A673 (cell line): ENCODE measurements at regions not wholly inside any gene's neighbourhood (a gene's known extent, or its start where the extent isn't known, plus 50 kb on each side); places are given as distances from the start of the nearest gene placed in this dataset.

Source experiments
- BruUV-seq: library from RNA; stranded (reverse); fragments of 400-500 nt; replicated peaks from 2 replicates; lab custom pipeline; 2021; lab: Mats Ljungman, UMichigan
- CTCF ChIA-PET: fragments of 300-600 bp; sonication (Branson Sonifier 250); formaldehyde crosslinking; loops from one replicate; lab custom pipeline; 2022; ENCODE audit warnings: antibody characterized with exemption; lab: Charles Lee
- POLR2A ChIA-PET: fragments of 300-600 bp; sonication (Branson Sonifier 250); formaldehyde crosslinking; loops from one replicate; lab custom pipeline; 2022; ENCODE audit warnings: antibody characterized with exemption; ENCODE audit not compliant: low non-redundant PET; lab: Charles Lee
- DNase-seq: peaks from one replicate; pipeline ENCODE4 v3.0.0-alpha.2; 2015; ENCODE audit warnings: low spot score
- H3K27ac ChIP-seq: fragments of 200-600 bp; sonication (generic); 2 replicates; pipeline ENCODE4 v1.5.1; 2016; ENCODE audit warnings: mixed run types, low read depth, mild to moderate bottlenecking, mixed read lengths, antibody characterized with exemption, low read length; ENCODE audit not compliant: poor library complexity, severe bottlenecking
- H3K27me3 ChIP-seq: fragments of 200-600 bp; sonication (generic); replicated peaks from 2 replicates; pipeline ENCODE4 v1.6.1; 2017; ENCODE audit warnings: mixed run types, low read depth, mild to moderate bottlenecking, mixed read lengths, antibody characterized with exemption, low read length; ENCODE audit not compliant: insufficient read depth, poor library complexity
- H3K36me3 ChIP-seq: fragments of 200-600 bp; sonication (generic); 2 replicates; pipeline ENCODE4 v1.6.1; 2016; ENCODE audit warnings: mixed run types, mild to moderate bottlenecking, mixed read lengths, antibody characterized with exemption, low read length; ENCODE audit not compliant: insufficient read depth, poor library complexity, severe bottlenecking
- H3K4me1 ChIP-seq: fragments of 200-600 bp; sonication (generic); 2 replicates; pipeline ENCODE4 v1.6.1; 2017; ENCODE audit warnings: mixed run types, mild to moderate bottlenecking, mixed read lengths, antibody characterized with exemption, low read length; ENCODE audit not compliant: insufficient read depth, poor library complexity, severe bottlenecking
- H3K4me3 ChIP-seq: fragments of 200-600 bp; sonication (generic); 2 replicates; pipeline ENCODE4 v1.5.1; 2016; ENCODE audit warnings: low read depth, mixed run types, mild to moderate bottlenecking, mixed read lengths, low read length; ENCODE audit not compliant: poor library complexity, severe bottlenecking
- H3K9me3 ChIP-seq: fragments of 200-600 bp; sonication (generic); 2 replicates; pipeline ENCODE4 v1.6.1; 2016; ENCODE audit warnings: mixed run types, low read depth, mild to moderate bottlenecking, mixed read lengths, antibody characterized with exemption, low read length; ENCODE audit not compliant: poor library complexity, severe bottlenecking
- CTCF ChIP-seq: fragments of 300-800, 200-600 bp; sonication (generic); conservative IDR thresholded peaks from 2 replicates; pipeline ENCODE4 v1.5.1; 2017; ENCODE audit warnings: low read depth, mild to moderate bottlenecking, antibody characterized with exemption, low read length, moderate library complexity, mixed read lengths
- EZH2 ChIP-seq: fragments of 200-600 bp; sonication (generic); IDR thresholded peaks from 2 replicates; pipeline ENCODE4 v1.6.1; 2017; ENCODE audit warnings: borderline replicate concordance, low read depth, mild to moderate bottlenecking, mixed read lengths, antibody characterized with exemption, low read length; ENCODE audit not compliant: poor library complexity, severe bottlenecking
- intact Hi-C: fragments of 100-400 bp; cut with micrococcal nuclease; formaldehyde crosslinking; loops from one replicate; pipeline ENCODE4 v1.10.0; 2022; ENCODE audit not compliant: unreplicated experiment

- CTCF ChIA-PET, result no interaction called here
- BruUV-seq, result no TSS peak
- H3K9me3 ChIP-seq, result no peaks in the 10 kb centered on the region
- no peaks in the 10 kb centered on the region for H3K4me1 ChIP-seq
- no peak for DNase-seq
- POLR2A ChIA-PET, result no interaction called here
- intact Hi-C loops, result no loop called here
- no peaks in the 10 kb centered on the region for H3K27me3 ChIP-seq
- H3K27ac ChIP-seq, result no peak overlapping the region
- TF ChIP-seq CTCF, result no peak
- TF ChIP-seq EZH2, result no peak
- H3K36me3 ChIP-seq, result no peaks in the 10 kb centered on the region
- H3K4me3 ChIP-seq, result no peak overlapping the region
Measured at GRCh38 chr5:16253856-16254255, 74.3 kb upstream of the MARCHF11 start.

GRCh38 chr5:16245956-16246355, 66.4 kb upstream of the MARCHF11 start:
- no peaks in the 10 kb centered on the region for H3K9me3 ChIP-seq
- DNase-seq, result no peak
- CTCF ChIA-PET, result no interaction called here
- intact Hi-C loops, result no loop called here
- TF ChIP-seq CTCF (no peak), EZH2 (no peak)
- H3K4me1 ChIP-seq, result no peaks in the 10 kb centered on the region
- H3K4me3 ChIP-seq, result no peak overlapping the region
- H3K36me3 ChIP-seq, result no peaks in the 10 kb centered on the region
- POLR2A ChIA-PET, result no interaction called here
- H3K27ac ChIP-seq, result no peak overlapping the region
- H3K27me3 ChIP-seq, result peaks cover 11% of the 10 kb centered on the region
- no TSS peak for BruUV-seq

GRCh38 chr5:16245249-16245648, 65.7 kb upstream of the MARCHF11 start:
- no TSS peak for BruUV-seq
- DNase-seq, result no peak
- H3K4me1 ChIP-seq, result no peaks in the 10 kb centered on the region
- no peaks in the 10 kb centered on the region for H3K9me3 ChIP-seq
- intact Hi-C loops, result no loop called here
- TF ChIP-seq CTCF (no peak), EZH2 (no peak)
- ChIA-PET CTCF (no interaction called here), POLR2A (no interaction called here)
- H3K27me3 ChIP-seq, result peaks cover 11% of the 10 kb centered on the region
- no peaks in the 10 kb centered on the region for H3K36me3 ChIP-seq
- no peak overlapping the region for H3K27ac ChIP-seq
- no peak overlapping the region for H3K4me3 ChIP-seq
